ENCODE measurements at regions not wholly inside any gene's neighbourhood (a gene's known extent, or its start where the extent isn't known, plus 50 kb on each side); places are given as distances from the start of the nearest gene placed in this dataset.

GRCh38 chr19:29021232-29021916 lies 191.6 kb downstream of the UQCRFS1 start:
- H3K4me1 Mint-ChIP-seq (ENCODE audit: low read depth) = no peaks in the 10 kb centered on the region
- H3K9me3 Mint-ChIP-seq = no peaks in the 10 kb centered on the region
- H3K27ac Mint-ChIP-seq = no peak overlapping the region
- H3K4me3 Mint-ChIP-seq = no peak overlapping the region
- no peak for DNase-seq (ENCODE audit: low spot score)
- no peaks in the 10 kb centered on the region for H3K36me3 Mint-ChIP-seq (ENCODE audit: low read depth)
- no peaks in the 10 kb centered on the region for H3K27me3 Mint-ChIP-seq (ENCODE audit: low read depth)

GRCh38 chr19:29019403-29019802 lies 193.5 kb downstream of the UQCRFS1 start:
- Mint-ChIP-seq H3K4me3 (no peak overlapping the region), H3K4me1 (ENCODE audit: low read depth) (no peaks in the 10 kb centered on the region), H3K36me3 (ENCODE audit: low read depth) (no peaks in the 10 kb centered on the region), H3K9me3 (no peaks in the 10 kb centered on the region), H3K27me3 (ENCODE audit: low read depth) (no peaks in the 10 kb centered on the region), H3K27ac (no peak overlapping the region)
- DNase-seq (ENCODE audit: low spot score) = no peak

GRCh38 chr19:29018542-29018941 lies 194.4 kb downstream of the UQCRFS1 start:
- no peak for DNase-seq (ENCODE audit: low spot score)
- Mint-ChIP-seq H3K4me1 (ENCODE audit: low read depth) (no peaks in the 10 kb centered on the region), H3K36me3 (ENCODE audit: low read depth) (no peaks in the 10 kb centered on the region), H3K4me3 (no peak overlapping the region), H3K9me3 (no peaks in the 10 kb centered on the region), H3K27me3 (ENCODE audit: low read depth) (no peaks in the 10 kb centered on the region), H3K27ac (no peak overlapping the region)

DNA sequence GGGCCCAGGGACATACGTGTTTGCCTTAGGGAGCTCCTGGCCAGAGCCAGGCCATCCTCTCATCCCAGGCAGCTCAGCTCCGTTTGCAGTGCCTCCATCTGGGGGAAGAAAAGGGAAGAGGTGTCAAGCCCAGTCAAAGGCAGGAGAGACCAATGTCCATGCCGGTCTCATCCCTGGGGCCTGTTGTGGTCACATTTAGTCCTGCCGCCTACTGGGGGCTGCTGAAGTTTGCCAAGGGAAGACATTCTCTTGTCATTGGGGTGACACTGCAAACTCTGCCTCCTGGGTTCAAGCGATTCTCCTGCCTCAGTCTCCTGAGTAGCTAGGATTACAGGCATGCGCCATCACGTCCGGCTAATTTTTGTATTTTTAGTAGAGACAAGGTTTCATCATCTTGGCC lies 195.2 kb downstream of the UQCRFS1 start:
- Mint-ChIP-seq H3K27me3 (ENCODE audit: low read depth) (no peaks in the 10 kb centered on the region), H3K27ac (no peak overlapping the region), H3K4me1 (ENCODE audit: low read depth) (no peaks in the 10 kb centered on the region), H3K36me3 (ENCODE audit: low read depth) (no peaks in the 10 kb centered on the region), H3K9me3 (no peaks in the 10 kb centered on the region), H3K4me3 (no peak overlapping the region)
- no peak for DNase-seq (ENCODE audit: low spot score)

- no peaks in the 10 kb centered on the region for H3K36me3 Mint-ChIP-seq (ENCODE audit: low read depth)
- no peaks in the 10 kb centered on the region for H3K27me3 Mint-ChIP-seq (ENCODE audit: low read depth)
- H3K9me3 Mint-ChIP-seq = no peaks in the 10 kb centered on the region
- H3K4me3 Mint-ChIP-seq = no peak overlapping the region
- H3K4me1 Mint-ChIP-seq (ENCODE audit: low read depth) = no peaks in the 10 kb centered on the region
- no peak for DNase-seq (ENCODE audit: low spot score)
- no peak overlapping the region for H3K27ac Mint-ChIP-seq
Measured at GRCh38 chr19:29016926-29017760, 195.8 kb downstream of the UQCRFS1 start.

- Mint-ChIP-seq H3K27ac (no peak overlapping the region), H3K4me3 (no peak overlapping the region), H3K36me3 (ENCODE audit: low read depth) (no peaks in the 10 kb centered on the region), H3K27me3 (ENCODE audit: low read depth) (no peaks in the 10 kb centered on the region), H3K4me1 (ENCODE audit: low read depth) (no peaks in the 10 kb centered on the region), H3K9me3 (no peaks in the 10 kb centered on the region)
- DNase-seq (ENCODE audit: low spot score) = no peak
Measured at GRCh38 chr19:29016353-29016752, 196.6 kb downstream of the UQCRFS1 start.

DNA sequence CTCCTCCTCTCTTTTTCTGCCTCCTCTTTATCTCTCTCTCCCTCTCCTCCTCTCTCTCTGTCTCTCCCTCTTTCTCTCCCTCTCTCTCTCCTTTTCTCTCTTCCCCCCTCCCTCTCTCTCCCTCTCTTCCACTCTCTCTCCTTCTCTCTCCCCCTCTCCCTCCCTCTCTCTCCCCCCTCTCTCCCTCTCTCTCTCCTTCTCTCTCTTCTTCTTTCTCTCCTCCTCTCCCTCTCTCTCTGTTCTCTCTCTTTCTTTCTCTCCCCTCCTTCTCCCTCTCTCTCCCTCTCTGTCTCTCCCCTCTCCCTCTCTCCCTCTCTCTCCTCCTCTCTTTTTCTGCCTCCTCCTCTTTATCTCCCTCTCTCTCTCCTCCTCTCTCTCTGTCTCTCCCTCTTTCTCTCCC lies 197.4 kb downstream of the UQCRFS1 start:
- DNase-seq (ENCODE audit: low spot score) = no peak
- H3K4me3 Mint-ChIP-seq = no peak overlapping the region
- H3K9me3 Mint-ChIP-seq = no peaks in the 10 kb centered on the region
- no peaks in the 10 kb centered on the region for H3K27me3 Mint-ChIP-seq (ENCODE audit: low read depth)
- no peak overlapping the region for H3K27ac Mint-ChIP-seq
- H3K36me3 Mint-ChIP-seq (ENCODE audit: low read depth) = no peaks in the 10 kb centered on the region
- no peaks in the 10 kb centered on the region for H3K4me1 Mint-ChIP-seq (ENCODE audit: low read depth)

DNA sequence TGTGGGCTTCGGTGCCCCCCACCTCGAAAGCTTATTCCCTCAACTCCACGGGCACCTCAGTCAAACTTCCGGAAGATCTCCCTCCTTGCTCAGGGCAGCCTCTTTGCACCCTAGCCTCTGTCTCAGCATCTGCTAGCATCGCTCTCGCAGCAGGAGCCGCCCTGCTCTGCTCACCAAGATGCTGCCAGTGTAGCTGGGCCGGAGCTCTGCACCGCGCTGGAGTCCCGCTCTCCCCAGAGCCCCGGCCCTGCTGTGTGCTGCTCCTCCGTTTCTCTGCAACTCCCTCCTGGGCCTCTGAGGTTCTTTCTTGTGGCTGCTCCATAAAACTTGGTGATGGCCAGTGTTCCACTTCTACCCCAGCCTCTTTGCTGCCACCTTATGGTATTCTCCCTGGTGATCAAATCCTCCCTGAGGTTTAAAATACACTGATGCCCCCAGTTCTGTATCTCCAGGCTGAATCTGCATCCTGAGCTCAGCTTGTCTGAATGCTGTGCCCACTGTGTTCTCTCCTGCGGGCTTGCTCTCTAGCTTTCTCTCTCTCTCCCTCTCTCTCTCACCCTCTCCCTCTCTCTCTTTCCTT lies 198.0 kb downstream of the UQCRFS1 start:
- no peaks in the 10 kb centered on the region for H3K36me3 Mint-ChIP-seq (ENCODE audit: low read depth)
- no peaks in the 10 kb centered on the region for H3K27me3 Mint-ChIP-seq (ENCODE audit: low read depth)
- DNase-seq (ENCODE audit: low spot score) = no peak
- H3K27ac Mint-ChIP-seq = no peak overlapping the region
- H3K9me3 Mint-ChIP-seq = no peaks in the 10 kb centered on the region
- H3K4me1 Mint-ChIP-seq (ENCODE audit: low read depth) = no peaks in the 10 kb centered on the region
- H3K4me3 Mint-ChIP-seq = no peak overlapping the region

GRCh38 chr19:29013988-29014387 lies 199.0 kb downstream of the UQCRFS1 start:
- no peaks in the 10 kb centered on the region for H3K4me1 Mint-ChIP-seq (ENCODE audit: low read depth)
- H3K9me3 Mint-ChIP-seq = no peaks in the 10 kb centered on the region
- H3K27me3 Mint-ChIP-seq (ENCODE audit: low read depth) = no peaks in the 10 kb centered on the region
- DNase-seq (ENCODE audit: low spot score) = no peak
- no peak overlapping the region for H3K27ac Mint-ChIP-seq
- no peak overlapping the region for H3K4me3 Mint-ChIP-seq
- no peaks in the 10 kb centered on the region for H3K36me3 Mint-ChIP-seq (ENCODE audit: low read depth)

GRCh38 chr19:29013325-29013724 lies 199.6 kb downstream of the UQCRFS1 start:
- Mint-ChIP-seq H3K36me3 (ENCODE audit: low read depth) (no peaks in the 10 kb centered on the region), H3K27ac (no peak overlapping the region), H3K4me1 (ENCODE audit: low read depth) (no peaks in the 10 kb centered on the region), H3K27me3 (ENCODE audit: low read depth) (no peaks in the 10 kb centered on the region), H3K9me3 (no peaks in the 10 kb centered on the region), H3K4me3 (no peak overlapping the region)
- DNase-seq (ENCODE audit: low spot score) = no peak

DNA sequence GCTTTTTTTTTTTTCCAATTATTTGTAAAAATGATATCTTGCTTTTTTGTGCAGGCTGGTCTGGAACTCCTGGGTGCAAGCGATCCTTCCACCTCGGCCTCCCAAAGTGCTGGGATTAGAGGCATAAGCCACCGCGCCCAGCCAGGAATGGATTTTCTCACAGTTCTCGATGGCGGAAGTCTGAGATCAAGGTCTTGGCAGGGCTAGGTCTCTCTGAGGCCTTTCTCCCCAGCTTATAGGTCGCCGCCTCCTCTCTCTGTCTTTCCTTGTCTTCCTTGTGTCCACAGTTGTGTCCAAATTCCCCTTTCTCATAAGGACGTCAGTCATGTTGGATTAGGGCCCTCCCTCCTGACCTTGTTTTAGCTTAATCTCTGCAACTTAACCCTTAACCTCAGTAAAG lies 200.5 kb downstream of the UQCRFS1 start:
- H3K27ac Mint-ChIP-seq = no peak overlapping the region
- DNase-seq (ENCODE audit: low spot score) = no peak

DNA sequence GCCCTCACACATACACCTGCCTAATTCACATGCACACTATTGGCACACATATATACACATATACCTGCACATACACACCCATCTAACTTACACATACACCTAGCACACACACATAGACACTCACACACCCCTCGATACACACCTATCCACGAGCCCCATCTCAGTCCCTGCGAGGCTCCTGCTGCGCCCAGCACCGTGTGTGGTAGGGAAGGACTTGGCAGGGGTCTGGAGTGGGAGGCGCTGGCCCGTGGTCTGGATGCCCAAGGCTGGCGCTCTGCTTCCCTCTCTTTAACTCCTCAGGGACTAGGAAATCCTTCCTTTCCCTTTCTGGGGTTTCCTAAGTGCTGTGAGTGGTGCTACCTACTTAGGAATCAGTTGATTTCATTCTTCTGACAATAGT lies 202.7 kb downstream of the UQCRFS1 start:
- Mint-ChIP-seq H3K36me3 (ENCODE audit: low read depth) (no peaks in the 10 kb centered on the region), H3K4me3 (no peak overlapping the region)
- no peak for DNase-seq (ENCODE audit: low spot score)

More for the DNA sequence above, 200.5 kb downstream of the UQCRFS1 start:
- Mint-ChIP-seq H3K27me3 (ENCODE audit: low read depth) (no peaks in the 10 kb centered on the region), H3K4me1 (ENCODE audit: low read depth) (no peaks in the 10 kb centered on the region), H3K36me3 (ENCODE audit: low read depth) (no peaks in the 10 kb centered on the region), H3K9me3 (no peaks in the 10 kb centered on the region), H3K4me3 (no peak overlapping the region)

GRCh38 chr19:29006057-29006735 lies 206.8 kb downstream of the UQCRFS1 start:
- H3K27ac Mint-ChIP-seq = no peak overlapping the region
- H3K4me1 Mint-ChIP-seq (ENCODE audit: low read depth) = no peaks in the 10 kb centered on the region
- no peak overlapping the region for H3K4me3 Mint-ChIP-seq
- no peaks in the 10 kb centered on the region for H3K9me3 Mint-ChIP-seq
- no peak for DNase-seq (ENCODE audit: low spot score)
- H3K27me3 Mint-ChIP-seq (ENCODE audit: low read depth) = no peaks in the 10 kb centered on the region
- no peaks in the 10 kb centered on the region for H3K36me3 Mint-ChIP-seq (ENCODE audit: low read depth)

More for the DNA sequence above, 202.7 kb downstream of the UQCRFS1 start:
- Mint-ChIP-seq H3K27ac (no peak overlapping the region), H3K27me3 (ENCODE audit: low read depth) (no peaks in the 10 kb centered on the region), H3K4me1 (ENCODE audit: low read depth) (no peaks in the 10 kb centered on the region), H3K9me3 (no peaks in the 10 kb centered on the region)

- no peaks in the 10 kb centered on the region for H3K27me3 Mint-ChIP-seq (ENCODE audit: low read depth)
- no peak overlapping the region for H3K27ac Mint-ChIP-seq
- no peaks in the 10 kb centered on the region for H3K36me3 Mint-ChIP-seq (ENCODE audit: low read depth)
- no peak for DNase-seq (ENCODE audit: low spot score)
- no peak overlapping the region for H3K4me3 Mint-ChIP-seq
- no peaks in the 10 kb centered on the region for H3K4me1 Mint-ChIP-seq (ENCODE audit: low read depth)
- H3K9me3 Mint-ChIP-seq = no peaks in the 10 kb centered on the region
Measured at GRCh38 chr19:29004796-29005195, 208.2 kb downstream of the UQCRFS1 start.
